Hepatocyte (in vitro differentiated cells): ENCODE measurements at regions not wholly inside any gene's neighbourhood (a gene's known extent, or its start where the extent isn't known, plus 50 kb on each side); places are given as distances from the start of the nearest gene placed in this dataset.

ENCODE experiments used
- EZH2phosphoT487 ChIP-seq: fragments of 200-600 bp; sonication (generic); IDR thresholded peaks from one replicate; pipeline ENCODE4 v1.6.1; 2018; ENCODE audit warnings: antibody characterized with exemption, mild to moderate bottlenecking, low read depth, moderate library complexity; ENCODE audit not compliant: unreplicated experiment, severe bottlenecking
- TF ChIP-seq, protein P1 (sequence below): fragments of 200-600 bp; sonication (generic); IDR thresholded peaks from 2 replicates; pipeline ENCODE4 v1.5.1; 2016; ENCODE audit warnings: antibody characterized with exemption, mild to moderate bottlenecking; ENCODE audit not compliant: poor library complexity

DNA sequence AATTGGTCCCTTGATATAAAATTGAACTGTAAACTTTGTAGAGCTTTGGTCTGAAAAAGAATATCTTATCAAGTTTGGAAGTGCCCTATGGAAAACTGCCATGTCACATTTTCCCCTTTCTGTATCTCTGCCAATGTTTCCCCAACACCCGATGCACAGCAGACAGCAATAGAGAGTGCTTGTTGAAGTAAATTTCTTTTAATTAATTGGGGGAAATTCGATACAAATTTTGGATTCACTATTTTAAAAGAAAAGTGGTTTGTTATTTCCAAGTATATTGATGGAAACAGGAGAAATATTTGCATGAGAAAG lies 208.1 kb downstream of the OGFRL1 start:
- TF ChIP-seq, protein P1, sequence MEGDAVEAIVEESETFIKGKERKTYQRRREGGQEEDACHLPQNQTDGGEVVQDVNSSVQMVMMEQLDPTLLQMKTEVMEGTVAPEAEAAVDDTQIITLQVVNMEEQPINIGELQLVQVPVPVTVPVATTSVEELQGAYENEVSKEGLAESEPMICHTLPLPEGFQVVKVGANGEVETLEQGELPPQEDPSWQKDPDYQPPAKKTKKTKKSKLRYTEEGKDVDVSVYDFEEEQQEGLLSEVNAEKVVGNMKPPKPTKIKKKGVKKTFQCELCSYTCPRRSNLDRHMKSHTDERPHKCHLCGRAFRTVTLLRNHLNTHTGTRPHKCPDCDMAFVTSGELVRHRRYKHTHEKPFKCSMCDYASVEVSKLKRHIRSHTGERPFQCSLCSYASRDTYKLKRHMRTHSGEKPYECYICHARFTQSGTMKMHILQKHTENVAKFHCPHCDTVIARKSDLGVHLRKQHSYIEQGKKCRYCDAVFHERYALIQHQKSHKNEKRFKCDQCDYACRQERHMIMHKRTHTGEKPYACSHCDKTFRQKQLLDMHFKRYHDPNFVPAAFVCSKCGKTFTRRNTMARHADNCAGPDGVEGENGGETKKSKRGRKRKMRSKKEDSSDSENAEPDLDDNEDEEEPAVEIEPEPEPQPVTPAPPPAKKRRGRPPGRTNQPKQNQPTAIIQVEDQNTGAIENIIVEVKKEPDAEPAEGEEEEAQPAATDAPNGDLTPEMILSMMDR: no peak
- TF ChIP-seq EZH2phosphoT487: no peak
